HepG2 (cell line): ENCODE measurements at regions not wholly inside any gene's neighbourhood (a gene's known extent, or its start where the extent isn't known, plus 50 kb on each side); places are given as distances from the start of the nearest gene placed in this dataset.

Experiments used
- DNMT3B ChIP-seq: conservative IDR thresholded peaks from 2 replicates; pipeline ENCODE4 v1.6.1; 2016; ENCODE audit warnings: missing biosample characterization, control low read depth
- PHF21A ChIP-seq: sonication (generic); formaldehyde crosslinking; IDR thresholded peaks from 2 replicates; pipeline ENCODE4 v1.5.0; 2020; ENCODE audit warnings: mild to moderate bottlenecking, missing genetic modification reagents
- PPARG ChIP-seq: conservative IDR thresholded peaks from 2 replicates; pipeline ENCODE4 v1.6.1; 2016; ENCODE audit warnings: missing biosample characterization, missing genetic modification reagents
- SATB2 ChIP-seq: sonication (generic); formaldehyde crosslinking; IDR thresholded peaks from 2 replicates; pipeline ENCODE4 v1.5.0; 2020; ENCODE audit warnings: missing genetic modification reagents
- WIZ ChIP-seq: sonication (generic); formaldehyde crosslinking; IDR thresholded peaks from 2 replicates; pipeline ENCODE4 v1.5.1; 2020; ENCODE audit warnings: mild to moderate bottlenecking, missing genetic modification reagents
- ZBTB3 ChIP-seq: sonication (generic); formaldehyde crosslinking; IDR thresholded peaks from 2 replicates; pipeline ENCODE4 v1.4.0; 2020; ENCODE audit warnings: low read depth, mild to moderate bottlenecking, moderate library complexity, missing genetic modification reagents, borderline replicate concordance
- ZNF75D ChIP-seq: sonication (generic); formaldehyde crosslinking; IDR thresholded peaks from 2 replicates; pipeline ENCODE4 v1.8.1; 2023; ENCODE audit warnings: missing genetic modification reagents, mild to moderate bottlenecking, borderline replicate concordance
- TF ChIP-seq, protein P1 (sequence below): sonication (generic); formaldehyde crosslinking; IDR thresholded peaks from 2 replicates; pipeline ENCODE4 v1.4.0; 2020; ENCODE audit warnings: low read depth, missing genetic modification reagents
- TF ChIP-seq, protein P2 (sequence below): sonication (generic); formaldehyde crosslinking; IDR thresholded peaks from 2 replicates; pipeline ENCODE4 v1.5.0; 2020; ENCODE audit warnings: missing genetic modification reagents, mild to moderate bottlenecking, borderline replicate concordance
- TF ChIP-seq, protein P3 (sequence below): sonication (generic); formaldehyde crosslinking; IDR thresholded peaks from 2 replicates; pipeline ENCODE4 v1.4.0; 2020; ENCODE audit warnings: mild to moderate bottlenecking, missing genetic modification reagents
- TF ChIP-seq, protein P4 (sequence below), 2 experiments: sonication (generic) in 1 of 2; formaldehyde crosslinking in 1 of 2; IDR thresholded peaks; 2 replicates each; pipeline versions ENCODE4 v1.4.0 to v1.6.1; 2016 to 2020; ENCODE audit warnings: borderline replicate concordance in 1 of 2, low read depth in 1 of 2, mild to moderate bottlenecking in 1 of 2, missing genetic modification reagents in 1 of 2
- TF ChIP-seq, protein P5 (sequence below): sonication (generic); formaldehyde crosslinking; IDR thresholded peaks from 2 replicates; pipeline ENCODE4 v1.4.0; 2020; ENCODE audit warnings: mild to moderate bottlenecking, missing genetic modification reagents
- TF ChIP-seq, protein P6 (sequence below): sonication (generic); formaldehyde crosslinking; IDR thresholded peaks from 2 replicates; pipeline ENCODE4 v1.8.0; 2022; ENCODE audit warnings: mild to moderate bottlenecking, missing genetic modification reagents, borderline replicate concordance

DNA sequence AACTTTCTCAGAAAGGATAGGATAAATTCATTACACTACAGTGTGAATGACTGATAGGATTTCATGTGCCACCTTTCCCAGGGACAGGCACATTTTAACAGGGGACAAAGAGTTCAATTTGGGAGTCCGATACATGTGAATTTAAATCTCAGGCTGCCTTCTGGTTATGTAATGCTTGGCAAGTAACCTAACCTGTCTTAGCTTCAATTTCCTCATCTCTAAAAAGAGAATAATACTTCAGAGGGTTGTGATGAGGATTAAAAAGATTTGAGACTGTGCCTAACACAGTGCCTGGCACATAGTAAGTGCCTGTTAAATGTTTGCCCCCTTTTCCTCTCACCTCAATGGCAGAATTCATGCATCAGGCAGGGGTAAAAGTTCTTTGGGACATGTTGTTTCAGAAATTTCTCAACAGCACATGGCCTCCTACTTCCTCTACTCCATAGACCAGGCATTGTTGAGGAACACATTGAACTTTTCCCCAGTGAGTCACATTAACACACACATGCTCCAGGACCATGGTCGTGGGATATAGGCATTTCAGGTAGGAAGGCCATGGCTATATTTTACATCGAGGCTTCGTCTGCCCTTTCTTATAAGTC lies 94.6 kb upstream of the EGFLAM start (continued):
- TF ChIP-seq ZNF75D (CRISPR knock-in tag) (no peak), DNMT3B (no peak), ZBTB3 (CRISPR knock-in tag) (no peak), PPARG (CRISPR knock-in tag) (peak; percentile 99), SATB2 (CRISPR knock-in tag) (no peak), WIZ (CRISPR knock-in tag) (no peak), PHF21A (CRISPR knock-in tag) (peak; percentile 79)
- TF ChIP-seq, protein P1, sequence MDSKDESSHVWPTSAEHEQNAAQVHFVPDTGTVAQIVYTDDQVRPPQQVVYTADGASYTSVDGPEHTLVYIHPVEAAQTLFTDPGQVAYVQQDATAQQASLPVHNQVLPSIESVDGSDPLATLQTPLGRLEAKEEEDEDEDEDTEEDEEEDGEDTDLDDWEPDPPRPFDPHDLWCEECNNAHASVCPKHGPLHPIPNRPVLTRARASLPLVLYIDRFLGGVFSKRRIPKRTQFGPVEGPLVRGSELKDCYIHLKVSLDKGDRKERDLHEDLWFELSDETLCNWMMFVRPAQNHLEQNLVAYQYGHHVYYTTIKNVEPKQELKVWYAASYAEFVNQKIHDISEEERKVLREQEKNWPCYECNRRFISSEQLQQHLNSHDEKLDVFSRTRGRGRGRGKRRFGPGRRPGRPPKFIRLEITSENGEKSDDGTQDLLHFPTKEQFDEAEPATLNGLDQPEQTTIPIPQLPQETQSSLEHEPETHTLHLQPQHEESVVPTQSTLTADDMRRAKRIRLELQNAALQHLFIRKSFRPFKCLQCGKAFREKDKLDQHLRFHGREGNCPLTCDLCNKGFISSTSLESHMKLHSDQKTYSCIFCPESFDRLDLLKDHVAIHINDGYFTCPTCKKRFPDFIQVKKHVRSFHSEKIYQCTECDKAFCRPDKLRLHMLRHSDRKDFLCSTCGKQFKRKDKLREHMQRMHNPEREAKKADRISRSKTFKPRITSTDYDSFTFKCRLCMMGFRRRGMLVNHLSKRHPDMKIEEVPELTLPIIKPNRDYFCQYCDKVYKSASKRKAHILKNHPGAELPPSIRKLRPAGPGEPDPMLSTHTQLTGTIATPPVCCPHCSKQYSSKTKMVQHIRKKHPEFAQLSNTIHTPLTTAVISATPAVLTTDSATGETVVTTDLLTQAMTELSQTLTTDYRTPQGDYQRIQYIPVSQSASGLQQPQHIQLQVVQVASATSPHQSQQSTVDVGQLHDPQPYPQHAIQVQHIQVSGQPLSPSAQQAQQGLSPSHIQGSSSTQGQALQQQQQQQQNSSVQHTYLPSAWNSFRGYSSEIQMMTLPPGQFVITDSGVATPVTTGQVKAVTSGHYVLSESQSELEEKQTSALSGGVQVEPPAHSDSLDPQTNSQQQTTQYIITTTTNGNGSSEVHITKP = peak; percentile 18; the same call in 1 of the 2 replicates
- TF ChIP-seq, protein P2, sequence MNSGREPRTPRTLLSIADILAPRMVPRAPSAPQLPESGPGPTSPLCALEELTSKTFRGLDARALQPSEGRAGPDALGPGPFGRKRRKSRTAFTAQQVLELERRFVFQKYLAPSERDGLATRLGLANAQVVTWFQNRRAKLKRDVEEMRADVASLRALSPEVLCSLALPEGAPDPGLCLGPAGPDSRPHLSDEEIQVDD = no peak
- TF ChIP-seq, protein P3, sequence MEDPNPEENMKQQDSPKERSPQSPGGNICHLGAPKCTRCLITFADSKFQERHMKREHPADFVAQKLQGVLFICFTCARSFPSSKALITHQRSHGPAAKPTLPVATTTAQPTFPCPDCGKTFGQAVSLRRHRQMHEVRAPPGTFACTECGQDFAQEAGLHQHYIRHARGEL (CRISPR knock-in tag) = no peak
- TF ChIP-seq, protein P4, sequence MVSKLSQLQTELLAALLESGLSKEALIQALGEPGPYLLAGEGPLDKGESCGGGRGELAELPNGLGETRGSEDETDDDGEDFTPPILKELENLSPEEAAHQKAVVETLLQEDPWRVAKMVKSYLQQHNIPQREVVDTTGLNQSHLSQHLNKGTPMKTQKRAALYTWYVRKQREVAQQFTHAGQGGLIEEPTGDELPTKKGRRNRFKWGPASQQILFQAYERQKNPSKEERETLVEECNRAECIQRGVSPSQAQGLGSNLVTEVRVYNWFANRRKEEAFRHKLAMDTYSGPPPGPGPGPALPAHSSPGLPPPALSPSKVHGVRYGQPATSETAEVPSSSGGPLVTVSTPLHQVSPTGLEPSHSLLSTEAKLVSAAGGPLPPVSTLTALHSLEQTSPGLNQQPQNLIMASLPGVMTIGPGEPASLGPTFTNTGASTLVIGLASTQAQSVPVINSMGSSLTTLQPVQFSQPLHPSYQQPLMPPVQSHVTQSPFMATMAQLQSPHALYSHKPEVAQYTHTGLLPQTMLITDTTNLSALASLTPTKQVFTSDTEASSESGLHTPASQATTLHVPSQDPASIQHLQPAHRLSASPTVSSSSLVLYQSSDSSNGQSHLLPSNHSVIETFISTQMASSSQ (IDR thresholded peaks at IDR 0.05; ENCODE audit: low read depth) = no peak
- TF ChIP-seq, protein P4 (CRISPR knock-in tag; IDR thresholded peaks at IDR 0.05; ENCODE audit: borderline replicate concordance) = no peak
- TF ChIP-seq, protein P5, sequence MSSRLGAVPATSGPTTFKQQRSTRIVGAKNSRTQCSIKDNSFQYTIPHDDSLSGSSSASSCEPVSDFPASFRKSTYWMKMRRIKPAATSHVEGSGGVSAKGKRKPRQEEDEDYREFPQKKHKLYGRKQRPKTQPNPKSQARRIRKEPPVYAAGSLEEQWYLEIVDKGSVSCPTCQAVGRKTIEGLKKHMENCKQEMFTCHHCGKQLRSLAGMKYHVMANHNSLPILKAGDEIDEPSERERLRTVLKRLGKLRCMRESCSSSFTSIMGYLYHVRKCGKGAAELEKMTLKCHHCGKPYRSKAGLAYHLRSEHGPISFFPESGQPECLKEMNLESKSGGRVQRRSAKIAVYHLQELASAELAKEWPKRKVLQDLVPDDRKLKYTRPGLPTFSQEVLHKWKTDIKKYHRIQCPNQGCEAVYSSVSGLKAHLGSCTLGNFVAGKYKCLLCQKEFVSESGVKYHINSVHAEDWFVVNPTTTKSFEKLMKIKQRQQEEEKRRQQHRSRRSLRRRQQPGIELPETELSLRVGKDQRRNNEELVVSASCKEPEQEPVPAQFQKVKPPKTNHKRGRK (CRISPR knock-in tag) = no peak
- TF ChIP-seq, protein P6, sequence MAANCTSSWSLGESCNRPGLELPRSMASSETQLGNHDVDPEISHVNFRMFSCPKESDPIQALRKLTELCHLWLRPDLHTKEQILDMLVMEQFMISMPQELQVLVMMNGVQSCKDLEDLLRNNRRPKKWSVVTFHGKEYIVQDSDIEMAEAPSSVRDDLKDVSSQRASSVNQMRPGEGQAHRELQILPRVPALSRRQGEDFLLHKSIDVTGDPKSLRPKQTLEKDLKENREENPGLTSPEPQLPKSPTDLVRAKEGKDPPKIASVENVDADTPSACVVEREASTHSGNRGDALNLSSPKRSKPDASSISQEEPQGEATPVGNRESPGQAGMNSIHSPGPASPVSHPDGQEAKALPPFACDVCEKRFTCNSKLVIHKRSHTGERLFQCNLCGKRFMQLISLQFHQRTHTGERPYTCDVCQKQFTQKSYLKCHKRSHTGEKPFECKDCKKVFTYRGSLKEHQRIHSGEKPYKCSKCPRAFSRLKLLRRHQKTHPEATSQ (CRISPR knock-in tag) = no peak
